Nephron progenitor cell (in vitro differentiated cells): ENCODE measurements at regions not wholly inside any gene's neighbourhood (a gene's known extent, or its start where the extent isn't known, plus 50 kb on each side); places are given as distances from the start of the nearest gene placed in this dataset.

Experiments used
- DNase-seq: peaks from one replicate; pipeline ENCODE4 v3.0.0; 2021
- H3K27ac Mint-ChIP-seq: 2 replicates; pipeline ENCODE4 v1.8.0; 2021; ENCODE audit warnings: mild to moderate bottlenecking, moderate library complexity, mixed read lengths
- H3K27me3 Mint-ChIP-seq: 2 replicates; pipeline ENCODE4 v1.8.0; 2021; ENCODE audit warnings: mild to moderate bottlenecking, low read depth, mixed read lengths; ENCODE audit not compliant: poor library complexity
- H3K36me3 Mint-ChIP-seq: 2 replicates; pipeline ENCODE4 v1.8.0; 2021; ENCODE audit warnings: low read depth, mixed read lengths
- H3K4me1 Mint-ChIP-seq: 2 replicates; pipeline ENCODE4 v1.8.0; 2021; ENCODE audit warnings: mixed read lengths
- H3K4me3 Mint-ChIP-seq: 2 replicates; pipeline ENCODE4 v1.8.0; 2021; ENCODE audit warnings: mild to moderate bottlenecking, moderate library complexity, mixed read lengths
- H3K9me3 Mint-ChIP-seq: 2 replicates; pipeline ENCODE4 v1.8.0; 2021; ENCODE audit warnings: mild to moderate bottlenecking, moderate library complexity, mixed read lengths
- CTCF ChIP-seq: fragments of 200-600 bp; sonication (generic); IDR thresholded peaks from 2 replicates; pipeline ENCODE4 v1.5.0; 2021; ENCODE audit warnings: antibody characterized with exemption

GRCh38 chr14:26132061-26132645 is 465.7 kb downstream of the NOVA1 start:
- Mint-ChIP-seq H3K36me3 (no peaks in the 10 kb centered on the region), H3K27me3 (no peaks in the 10 kb centered on the region), H3K4me3 (no peak overlapping the region), H3K9me3 (no peaks in the 10 kb centered on the region), H3K4me1 (no peaks in the 10 kb centered on the region), H3K27ac (no peak overlapping the region)
- TF ChIP-seq CTCF = no peak
- no peak for DNase-seq

GRCh38 chr14:26130690-26131089 is 467.1 kb downstream of the NOVA1 start:
- no peaks in the 10 kb centered on the region for H3K36me3 Mint-ChIP-seq
- no peak for DNase-seq
- H3K4me1 Mint-ChIP-seq = no peaks in the 10 kb centered on the region
- H3K27ac Mint-ChIP-seq = no peak overlapping the region
- H3K27me3 Mint-ChIP-seq = no peaks in the 10 kb centered on the region
- no peak for TF ChIP-seq CTCF
- no peak overlapping the region for H3K4me3 Mint-ChIP-seq
- H3K9me3 Mint-ChIP-seq = no peaks in the 10 kb centered on the region

- TF ChIP-seq CTCF = no peak
- DNase-seq = no peak
- Mint-ChIP-seq H3K9me3 (no peaks in the 10 kb centered on the region), H3K4me3 (no peak overlapping the region), H3K27me3 (no peaks in the 10 kb centered on the region), H3K4me1 (no peaks in the 10 kb centered on the region), H3K27ac (no peak overlapping the region), H3K36me3 (no peaks in the 10 kb centered on the region)
Observed at GRCh38 chr14:26128931-26129671, 468.7 kb downstream of the NOVA1 start.

GRCh38 chr14:26124896-26125438 is 472.9 kb downstream of the NOVA1 start:
- no peaks in the 10 kb centered on the region for H3K36me3 Mint-ChIP-seq
- H3K27ac Mint-ChIP-seq = no peak overlapping the region
- peaks cover 4% of the 10 kb centered on the region for H3K27me3 Mint-ChIP-seq
- no peak overlapping the region for H3K4me3 Mint-ChIP-seq
- H3K4me1 Mint-ChIP-seq = no peaks in the 10 kb centered on the region
- DNase-seq = no peak
- H3K9me3 Mint-ChIP-seq = no peaks in the 10 kb centered on the region
- TF ChIP-seq CTCF = no peak

GRCh38 chr14:26123459-26123858 is 474.4 kb downstream of the NOVA1 start:
- Mint-ChIP-seq H3K4me3 (no peak overlapping the region), H3K27ac (no peak overlapping the region), H3K36me3 (no peaks in the 10 kb centered on the region), H3K27me3 (peaks cover 4% of the 10 kb centered on the region), H3K4me1 (no peaks in the 10 kb centered on the region), H3K9me3 (no peaks in the 10 kb centered on the region)
- no peak for TF ChIP-seq CTCF
- DNase-seq = no peak

- DNase-seq = no peak
- H3K36me3 Mint-ChIP-seq = no peaks in the 10 kb centered on the region
- TF ChIP-seq CTCF = no peak
- no peaks in the 10 kb centered on the region for H3K4me1 Mint-ChIP-seq
- no peak overlapping the region for H3K27ac Mint-ChIP-seq
- H3K9me3 Mint-ChIP-seq = no peaks in the 10 kb centered on the region
- H3K27me3 Mint-ChIP-seq = peaks cover 4% of the 10 kb centered on the region
- no peak overlapping the region for H3K4me3 Mint-ChIP-seq
Observed at GRCh38 chr14:26121181-26121580, 476.7 kb downstream of the NOVA1 start.
